HG02678 (cell line): ENCODE measurements at regions not wholly inside any gene's neighbourhood (a gene's known extent, or its start where the extent isn't known, plus 50 kb on each side); places are given as distances from the start of the nearest gene placed in this dataset.

Experiments used
- ATAC-seq: cut with Tn5 transposase; IDR thresholded peaks from one replicate; pipeline ENCODE4 v1.9.1; 2021; ENCODE audit warnings: mild to moderate bottlenecking, moderate library complexity; ENCODE audit not compliant: unreplicated experiment

- ATAC-seq, result no peak
Observed at GRCh38 chr1:104435255-104435654, 685.6 kb downstream of the AMY1C start.

GRCh38 chr1:104440011-104440410, 690.3 kb downstream of the AMY1C start:
- no peak for ATAC-seq

- ATAC-seq, result no peak
Observed at GRCh38 chr1:104456724-104457123, 707.0 kb downstream of the AMY1C start.

GRCh38 chr1:104459886-104460285, 710.2 kb downstream of the AMY1C start:
- no peak for ATAC-seq

GRCh38 chr1:104460880-104461279, 711.2 kb downstream of the AMY1C start:
- ATAC-seq, result no peak

- no peak for ATAC-seq
Observed at GRCh38 chr1:104463126-104463697, 713.5 kb downstream of the AMY1C start.

GRCh38 chr1:104466068-104466467, 716.4 kb downstream of the AMY1C start:
- no peak for ATAC-seq

GRCh38 chr1:104467590-104467989, 717.9 kb downstream of the AMY1C start:
- ATAC-seq, result peak; percentile 45

- ATAC-seq, result peak; percentile 67
Observed at GRCh38 chr1:104468282-104468681, 718.6 kb downstream of the AMY1C start.

GRCh38 chr1:104476126-104476525, 726.4 kb downstream of the AMY1C start:
- no peak for ATAC-seq

GRCh38 chr1:104488296-104489015, 738.8 kb downstream of the AMY1C start:
- no peak for ATAC-seq

GRCh38 chr1:104526158-104526795, 776.6 kb downstream of the AMY1C start:
- no peak for ATAC-seq

- no peak for ATAC-seq
Observed at GRCh38 chr1:104531990-104532389, 782.3 kb downstream of the AMY1C start.

- no peak for ATAC-seq
Observed at GRCh38 chr1:104574620-104575019, 824.9 kb downstream of the AMY1C start.

- peak; percentile 42 for ATAC-seq
Observed at GRCh38 chr1:104592926-104593325, 843.2 kb downstream of the AMY1C start.

GRCh38 chr1:104593413-104594187, 843.9 kb downstream of the AMY1C start:
- ATAC-seq, result peak; percentile 55

- ATAC-seq, result no peak
Observed at GRCh38 chr1:104617474-104617873, 867.8 kb downstream of the AMY1C start.

- ATAC-seq, result no peak
Observed at GRCh38 chr1:104621221-104621620, 871.5 kb downstream of the AMY1C start.

- no peak for ATAC-seq
Observed at GRCh38 chr1:104624538-104624937, 874.8 kb downstream of the AMY1C start.

- no peak for ATAC-seq
Observed at GRCh38 chr1:104629589-104629988, 879.9 kb downstream of the AMY1C start.

- ATAC-seq, result no peak
Observed at GRCh38 chr1:104630567-104631149, 881.0 kb downstream of the AMY1C start.
